K562 (cell line): ENCODE measurements at regions not wholly inside any gene's neighbourhood (a gene's known extent, or its start where the extent isn't known, plus 50 kb on each side); places are given as distances from the start of the nearest gene placed in this dataset.

Source experiments
- ATAC-seq: fragments of 200-7000 bp; cut with Tn5 transposase; 3 replicates; pipeline ENCODE4 v1.9.1; 2020; ENCODE audit warnings: moderate library complexity
- BruUV-seq: library from RNA; stranded (reverse); fragments of 400-500 nt; replicated peaks from 2 replicates; lab custom pipeline; 2021; lab: Mats Ljungman, UMichigan
- CTCF ChIA-PET: fragments of 300-600 bp; formaldehyde crosslinking; extraction: SDS; loops from one replicate; lab custom pipeline; 2021; ENCODE audit warnings: low intra/inter-chr PET ratio; lab: Yijun Ruan, JAX
- POLR2A ChIA-PET: fragments of 300-600, 350-650 bp; sonication (Branson Sonifier 250); formaldehyde crosslinking; extraction: SDS; loops from one replicate; lab custom pipeline; 2021; ENCODE audit warnings: antibody characterized with exemption, inconsistent platforms; lab: Yijun Ruan, JAX
- DNase-seq, 4 experiments: peaks; one replicate each; pipeline versions ENCODE4 v3.0.0 to v3.0.0-alpha.2; 2011 to 2018; ENCODE audit warnings: low spot score in 3 of 4, mixed read lengths in 3 of 4; ENCODE audit errors: extremely low read depth in 1 of 4
- FAIRE-seq: peaks from 2 replicates; lab custom pipeline; 2011; peaks lifted over from hg19 to GRCh38; lab: Jason Lieb, UNC
- H2AFZ ChIP-seq: 2 replicates; pipeline ENCODE4 v1.6.0; 2011; ENCODE audit warnings: low read depth, low read length, control low read depth, inconsistent platforms
- H3K27ac ChIP-seq: fragments of 200-600 bp; 3 replicates; pipeline ENCODE4 v1.8.0; 2011; ENCODE audit warnings: low read depth, mild to moderate bottlenecking, control low read depth, inconsistent platforms, low read length, moderate library complexity, mixed read lengths; ENCODE audit errors: extremely low read depth
- H3K27me3 ChIP-seq, 2 experiments: fragments of 300-600 bp in 1 of 2; 2 replicates in 1 of 2; 3 replicates in 1 of 2; pipeline versions ENCODE4 v1.6.0 to v1.8.0; 2011; ENCODE audit warnings: inconsistent platforms in 2 of 2, low read length in 2 of 2, mild to moderate bottlenecking in 1 of 2, mixed read lengths in 1 of 2, moderate library complexity in 1 of 2; ENCODE audit not compliant: control insufficient read depth in 2 of 2, insufficient read depth in 2 of 2
- H3K36me3 ChIP-seq: fragments of 300-600 bp; 3 replicates; pipeline ENCODE4 v1.8.0; 2011; ENCODE audit warnings: mild to moderate bottlenecking, low read length, inconsistent platforms; ENCODE audit not compliant: control insufficient read depth, insufficient read depth
- H3K4me1 ChIP-seq, 2 experiments: fragments of 200-600 bp in 1 of 2; replicated peaks in 1 of 2; 2 replicates in 1 of 2; 3 replicates in 1 of 2; pipeline versions ENCODE4 v1.5.1 to v1.8.0; 2011; ENCODE audit warnings: inconsistent platforms in 2 of 2, low read length in 2 of 2, mild to moderate bottlenecking in 1 of 2, mixed read lengths in 1 of 2, moderate library complexity in 1 of 2; ENCODE audit not compliant: control insufficient read depth in 2 of 2, insufficient read depth in 2 of 2
- H3K4me2 ChIP-seq: 2 replicates; pipeline ENCODE4 v1.6.1; 2011; ENCODE audit warnings: low read length, control low read depth, inconsistent platforms, mixed read lengths; ENCODE audit not compliant: insufficient read depth
- H3K4me3 ChIP-seq: fragments of 200-600 bp; sonication (generic), shearing (Covaris generic); 2 replicates; pipeline ENCODE4 v1.5.1; 2016; ENCODE audit warnings: control low read depth, inconsistent platforms
- H3K79me2 ChIP-seq: fragments of 200-600 bp; 3 replicates; pipeline ENCODE4 v1.8.0; 2011; ENCODE audit warnings: low read length, inconsistent platforms; ENCODE audit not compliant: control insufficient read depth, insufficient read depth
- H3K9ac ChIP-seq, 2 experiments: 2 replicates each; pipeline versions ENCODE4 v1.6.0 to v1.6.1; 2011; ENCODE audit warnings: low read depth in 2 of 2, low read length in 2 of 2, control low read depth in 1 of 2, inconsistent platforms in 1 of 2, mild to moderate bottlenecking in 1 of 2, mixed read lengths in 1 of 2; ENCODE audit not compliant: insufficient read depth in 1 of 2
- H3K9me1 ChIP-seq: one replicate; pipeline ENCODE4 v1.6.0; 2011; ENCODE audit warnings: inconsistent platforms, mild to moderate bottlenecking, low read length, moderate library complexity; ENCODE audit not compliant: control insufficient read depth, insufficient read depth
- H3K9me3 ChIP-seq: replicated peaks from 2 replicates; pipeline ENCODE4 v1.5.1; 2011; ENCODE audit warnings: low read depth, low read length, inconsistent platforms; ENCODE audit not compliant: control insufficient read depth, insufficient read depth
- H4K20me1 ChIP-seq: replicated peaks from 2 replicates; pipeline ENCODE4 v1.6.1; 2011; ENCODE audit warnings: low read length, inconsistent platforms, mixed read lengths; ENCODE audit not compliant: control insufficient read depth, insufficient read depth
- DLX4 ChIP-seq: fragments of 250-450 bp; sonication (Bioruptor Pico); IDR thresholded peaks from 2 replicates; pipeline ENCODE4 v1.6.1; 2021; ENCODE audit warnings: mild to moderate bottlenecking
- LARP7 ChIP-seq: fragments of 450-650 bp; IDR thresholded peaks from 2 replicates; pipeline ENCODE4 v1.6.1; 2016
- PTTG1 ChIP-seq: fragments of 450-650 bp; IDR thresholded peaks from 2 replicates; pipeline ENCODE4 v1.6.1; 2016; ENCODE audit warnings: low read depth, mild to moderate bottlenecking, missing genetic modification characterization, missing compliant biosample characterization
- PURB ChIP-seq: sonication (generic); formaldehyde crosslinking; IDR thresholded peaks from 2 replicates; pipeline ENCODE4 v1.9.0; 2021; ENCODE audit warnings: low read depth, mild to moderate bottlenecking, missing genetic modification reagents
- RBM39 ChIP-seq: fragments of 200-400 bp; formaldehyde crosslinking; optimal IDR thresholded peaks from 2 replicates; pipeline ENCODE3; 2018; ENCODE audit warnings: low read depth, low read length
- SMARCA5 ChIP-seq: fragments of 450-650 bp; IDR thresholded peaks from 2 replicates; pipeline ENCODE4 v1.6.1; 2016
- ZFP30 ChIP-seq: fragments of 250-450 bp; sonication (Bioruptor Pico); IDR thresholded peaks from 2 replicates; pipeline ENCODE4 v1.8.0; 2022; ENCODE audit warnings: moderate library complexity, mild to moderate bottlenecking, inconsistent platforms, borderline replicate concordance
- ZFX ChIP-seq: sonication (generic); formaldehyde crosslinking; IDR thresholded peaks from 2 replicates; pipeline ENCODE4 v1.8.0; 2022; ENCODE audit warnings: mild to moderate bottlenecking, missing genetic modification reagents, moderate library complexity
- ZNF165 ChIP-seq: fragments of 250-450 bp; sonication (Bioruptor Pico); IDR thresholded peaks from 2 replicates; pipeline ENCODE4 v1.4.0; 2020; ENCODE audit warnings: borderline replicate concordance
- ZNF444 ChIP-seq: fragments of 250-450 bp; sonication (Bioruptor Pico); IDR thresholded peaks from 2 replicates; pipeline ENCODE4 v1.4.0; 2020; ENCODE audit warnings: mild to moderate bottlenecking, moderate library complexity
- ZNF449 ChIP-seq: fragments of 250-450 bp; sonication (Bioruptor Pico); IDR thresholded peaks from 2 replicates; pipeline ENCODE4 v1.8.0; 2022; ENCODE audit warnings: moderate library complexity, mild to moderate bottlenecking, inconsistent platforms
- WGBS: fragments of 100-300 bp; shearing (Covaris generic); methylation state at CpG from one replicate; pipeline ENCODE4 v1.1.6; 2016; ENCODE audit warnings: low coverage, mixed read lengths; ENCODE audit not compliant: insufficient coverage; ENCODE audit errors: missing lambda C conversion rate; 5-methylcytosine and 5-hydroxymethylcytosine counted together
- in situ Hi-C: fragments of 300-500 bp; cut with MboI; formaldehyde crosslinking; loops from 4 replicates; pipeline ENCODE4 v1.15.0; 2018; ENCODE audit warnings: inconsistent platforms, mixed read lengths
- intact Hi-C: fragments of 100-400 bp; cut with micrococcal nuclease; formaldehyde crosslinking; loops from 2 replicates; pipeline ENCODE4 v1.14.2; 2022
- TF ChIP-seq, protein P1 (sequence below): fragments of 250-450 bp; sonication (Bioruptor Pico); IDR thresholded peaks from 2 replicates; pipeline ENCODE4 v1.4.0; 2020; ENCODE audit warnings: mild to moderate bottlenecking, moderate library complexity, borderline replicate concordance

GRCh38 chr22:25367756-25368155 is 148.3 kb downstream of the CRYBB2 start:
- peaks cover 0 to 5% of the 10 kb centered on the region in 2 experiments; a peak in 1 of 5 replicates for H3K4me1 ChIP-seq
- intact Hi-C loops = loop anchor here (10.0 kb wide), 1 partner anchor 77 kb away; no protein-coding TSS in a partner anchor
- FAIRE-seq (no peak), DNase-seq (no peak), ATAC-seq (no peak)
- H3K4me3 ChIP-seq = no peak overlapping the region
- in situ Hi-C loops = no loop called here
- no peak overlapping the region for H3K4me2 ChIP-seq
- H3K9me3 ChIP-seq = no peaks in the 10 kb centered on the region
- TF ChIP-seq SMARCA5 (no peak), ZNF444 (CRISPR knock-in tag) (no peak), ZFX (CRISPR knock-in tag) (no peak), PURB (no peak), RBM39 (no peak), ZFP30 (no peak)
- H3K27ac ChIP-seq = no peak overlapping the region
- no peak overlapping the region for H2AFZ ChIP-seq
- 0 out of 3 replicates have a peak, but pooled peaks cover 3% of the 10 kb centered on the region for H3K36me3 ChIP-seq
- no peaks in the 10 kb centered on the region for H3K9me1 ChIP-seq
- no peaks in the 10 kb centered on the region for H3K27me3 ChIP-seq
- H3K9ac ChIP-seq = no peak overlapping the region; a peak in 1 of 4 replicates
- no peaks in the 10 kb centered on the region; the same call in 1 of the 3 replicates for H3K79me2 ChIP-seq
- no TSS peak for BruUV-seq
- ChIA-PET CTCF (interaction anchor here (0.7 kb wide), 1 partner anchor 877 kb away, joined by 5 read pairs; no protein-coding TSS in a partner anchor), POLR2A (interaction anchor here (0.7 kb wide), 1 partner anchor 165 kb away, joined by 3 read pairs; no protein-coding TSS in a partner anchor)
- H4K20me1 ChIP-seq = peaks cover 4% of the 10 kb centered on the region; the same call in 1 of the 2 replicates
- WGBS = 87% methylated on average over 13 of the region's 18 CpGs

DNA sequence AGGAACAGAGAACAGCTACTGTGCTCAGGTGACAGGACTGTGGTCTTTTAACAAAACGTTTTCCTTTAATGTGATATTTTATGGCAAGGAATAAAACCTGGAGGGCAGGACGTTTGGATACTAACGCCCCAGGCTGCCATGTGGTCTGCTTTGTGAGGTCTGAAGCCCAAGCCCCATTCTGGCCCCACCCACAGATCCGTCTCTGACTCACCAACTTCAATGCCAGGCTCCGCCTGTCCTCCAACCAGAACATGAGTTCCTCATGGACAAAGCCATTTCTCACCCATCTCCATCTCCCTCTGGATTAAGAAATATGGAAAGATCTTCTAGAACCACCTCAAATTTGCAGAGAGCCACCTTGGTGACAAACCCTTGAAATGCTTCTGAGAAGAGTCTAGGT is 148.8 kb downstream of the CRYBB2 start:
- 0 out of 3 replicates have a peak, but pooled peaks cover 3% of the 10 kb centered on the region for H3K36me3 ChIP-seq
- H3K9ac ChIP-seq = no peak overlapping the region
- H3K4me2 ChIP-seq = no peak overlapping the region
- H3K9me3 ChIP-seq = no peaks in the 10 kb centered on the region
- FAIRE-seq (no peak), ATAC-seq (no peak), DNase-seq (no peak)
- no peaks in the 10 kb centered on the region; the same call in 2 of the 3 replicates for H3K79me2 ChIP-seq
- no peaks in the 10 kb centered on the region for H3K27me3 ChIP-seq
- 45% methylated on average over 5 of the region's 5 CpGs for WGBS
- H3K4me1 ChIP-seq = peaks cover 0 to 5% of the 10 kb centered on the region in 2 experiments; a peak in 1 of 5 replicates
- no TSS peak for BruUV-seq
- H2AFZ ChIP-seq = no peak overlapping the region
- intact Hi-C loops = loop anchor here (10.0 kb wide), 1 partner anchor 77 kb away; no protein-coding TSS in a partner anchor
- no peak overlapping the region for H3K4me3 ChIP-seq
- ChIA-PET CTCF (interaction anchor here (0.7 kb wide), 1 partner anchor 876 kb away, joined by 5 read pairs; no protein-coding TSS in a partner anchor), POLR2A (no interaction called here)
- H4K20me1 ChIP-seq = no peaks in the 10 kb centered on the region
- no peak overlapping the region for H3K27ac ChIP-seq
- H3K9me1 ChIP-seq = no peaks in the 10 kb centered on the region
- in situ Hi-C loops = no loop called here
- TF ChIP-seq LARP7 (no peak), PTTG1 (tag) (no peak), DLX4 (CRISPR knock-in tag) (no peak), ZNF165 (CRISPR knock-in tag) (no peak), ZNF449 (CRISPR knock-in tag) (no peak)
- TF ChIP-seq, protein P1, sequence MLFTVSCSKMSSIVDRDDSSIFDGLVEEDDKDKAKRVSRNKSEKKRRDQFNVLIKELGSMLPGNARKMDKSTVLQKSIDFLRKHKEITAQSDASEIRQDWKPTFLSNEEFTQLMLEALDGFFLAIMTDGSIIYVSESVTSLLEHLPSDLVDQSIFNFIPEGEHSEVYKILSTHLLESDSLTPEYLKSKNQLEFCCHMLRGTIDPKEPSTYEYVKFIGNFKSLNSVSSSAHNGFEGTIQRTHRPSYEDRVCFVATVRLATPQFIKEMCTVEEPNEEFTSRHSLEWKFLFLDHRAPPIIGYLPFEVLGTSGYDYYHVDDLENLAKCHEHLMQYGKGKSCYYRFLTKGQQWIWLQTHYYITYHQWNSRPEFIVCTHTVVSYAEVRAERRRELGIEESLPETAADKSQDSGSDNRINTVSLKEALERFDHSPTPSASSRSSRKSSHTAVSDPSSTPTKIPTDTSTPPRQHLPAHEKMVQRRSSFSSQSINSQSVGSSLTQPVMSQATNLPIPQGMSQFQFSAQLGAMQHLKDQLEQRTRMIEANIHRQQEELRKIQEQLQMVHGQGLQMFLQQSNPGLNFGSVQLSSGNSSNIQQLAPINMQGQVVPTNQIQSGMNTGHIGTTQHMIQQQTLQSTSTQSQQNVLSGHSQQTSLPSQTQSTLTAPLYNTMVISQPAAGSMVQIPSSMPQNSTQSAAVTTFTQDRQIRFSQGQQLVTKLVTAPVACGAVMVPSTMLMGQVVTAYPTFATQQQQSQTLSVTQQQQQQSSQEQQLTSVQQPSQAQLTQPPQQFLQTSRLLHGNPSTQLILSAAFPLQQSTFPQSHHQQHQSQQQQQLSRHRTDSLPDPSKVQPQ (CRISPR knock-in tag) = no peak
